ENCODE measurements at regions not wholly inside any gene's neighbourhood (a gene's known extent, or its start where the extent isn't known, plus 50 kb on each side); places are given as distances from the start of the nearest gene placed in this dataset.

DNA sequence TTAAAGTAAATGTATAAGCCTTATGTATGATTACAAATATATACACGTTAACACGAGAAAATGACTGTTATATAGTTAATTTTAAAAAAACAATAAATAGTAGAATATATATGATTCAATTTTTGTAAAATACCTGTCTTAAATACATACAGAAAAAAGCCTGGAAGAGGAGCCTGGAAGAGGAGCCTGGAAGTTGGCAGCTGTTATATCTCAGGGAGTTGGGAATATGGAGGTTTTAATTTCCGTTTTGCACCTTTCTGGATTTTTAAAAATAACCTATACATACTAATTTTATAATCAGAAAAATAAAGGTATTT is 111.6 kb downstream of the WT1 start:
- DNase-seq: no peak

DNA sequence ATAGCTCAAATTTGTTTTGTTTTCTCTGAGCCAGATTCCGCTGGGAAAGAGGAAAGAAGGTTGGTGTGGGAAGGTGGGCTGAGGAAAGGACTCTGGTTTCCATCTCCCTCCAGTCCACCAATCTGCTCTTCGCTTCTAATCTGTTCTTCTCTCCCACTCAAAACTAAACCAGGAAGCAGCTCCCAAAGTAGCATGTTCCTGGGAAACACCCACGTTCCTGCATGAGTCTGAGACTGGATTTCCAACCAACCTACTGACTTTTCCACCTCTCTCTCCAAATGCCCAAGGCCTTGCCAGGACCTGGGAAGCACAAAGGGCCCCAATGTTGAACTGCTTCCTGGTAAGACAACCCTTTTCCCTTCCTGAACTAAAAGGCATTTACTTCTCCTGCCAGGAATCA is 110.2 kb downstream of the WT1 start:
- no peak for DNase-seq

DNA sequence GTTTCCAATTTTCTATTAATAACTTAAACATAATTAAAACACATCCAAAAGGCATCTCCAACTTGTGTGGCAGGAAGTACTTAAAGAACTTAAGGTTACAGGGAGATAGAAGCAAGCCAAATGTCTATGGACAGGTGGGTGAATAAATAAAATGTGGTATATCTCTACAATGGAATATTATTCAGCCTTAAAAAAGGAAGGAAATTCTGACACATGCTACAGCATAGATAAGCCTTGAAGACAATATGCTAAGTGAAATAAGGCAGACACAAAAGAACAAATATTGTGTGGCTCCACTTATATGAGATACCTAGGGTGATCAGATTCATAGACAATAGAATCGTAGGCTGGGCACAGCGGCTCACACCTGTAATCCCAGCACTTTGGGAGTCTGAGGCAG is 109.6 kb downstream of the WT1 start:
- no peak for DNase-seq

DNA sequence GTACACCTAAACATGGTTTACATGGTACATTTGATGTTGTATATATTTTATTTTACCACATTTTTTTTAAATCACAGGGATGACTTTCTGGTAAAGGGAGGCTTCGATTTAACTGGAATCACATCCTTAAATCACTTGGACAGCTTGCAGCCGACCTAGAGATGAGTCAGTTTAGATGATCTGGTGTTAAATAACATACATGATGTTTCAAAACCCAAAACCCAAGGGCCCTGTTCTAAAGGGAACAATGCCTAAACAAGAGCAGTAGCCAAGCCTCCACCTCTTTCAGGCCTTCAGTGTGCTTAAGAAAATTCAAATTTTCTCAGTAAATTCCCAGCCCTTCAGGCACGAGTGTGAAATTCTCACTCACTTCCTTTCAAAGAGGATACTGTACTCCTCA is 108.8 kb downstream of the WT1 start:
- no peak for DNase-seq

DNA sequence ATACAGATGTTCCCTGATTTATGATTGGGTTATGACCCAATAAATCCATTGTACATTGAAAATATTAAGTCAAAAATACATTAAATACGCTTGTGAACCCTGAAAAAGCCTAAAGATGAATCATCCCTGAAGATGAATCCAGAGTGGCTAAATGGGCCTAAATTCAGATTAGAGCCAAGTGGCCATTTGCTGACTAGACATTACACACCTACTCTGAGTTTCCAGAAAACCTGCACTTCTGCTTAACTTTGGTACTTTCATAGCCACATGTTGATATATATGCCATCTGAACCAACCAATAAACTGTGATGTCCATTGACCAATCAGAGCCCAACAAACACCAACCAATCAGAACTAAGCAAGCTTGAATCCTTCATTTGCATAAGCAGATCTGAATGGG is 106.9 kb downstream of the WT1 start:
- DNase-seq: no peak

DNA sequence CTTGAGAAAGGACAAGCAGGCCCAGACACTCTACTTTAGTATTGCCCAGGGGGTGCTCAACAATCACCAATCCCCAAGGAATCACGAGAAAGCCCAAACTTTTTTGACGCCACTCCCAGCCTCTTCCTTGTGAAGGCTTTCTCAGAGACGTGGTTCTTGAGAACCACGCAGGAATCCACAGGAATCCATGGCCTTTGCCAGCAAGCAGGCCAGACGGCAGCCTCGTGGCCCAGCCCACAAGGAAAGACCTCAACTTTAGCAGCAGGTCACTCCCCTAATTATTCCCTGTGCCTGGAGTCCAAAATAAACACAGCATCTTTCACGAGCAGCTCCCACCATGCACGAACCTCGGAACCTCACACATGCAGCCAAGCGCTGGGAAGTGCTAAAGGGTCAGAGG is 104.2 kb downstream of the WT1 start:
- no peak for DNase-seq

DNA sequence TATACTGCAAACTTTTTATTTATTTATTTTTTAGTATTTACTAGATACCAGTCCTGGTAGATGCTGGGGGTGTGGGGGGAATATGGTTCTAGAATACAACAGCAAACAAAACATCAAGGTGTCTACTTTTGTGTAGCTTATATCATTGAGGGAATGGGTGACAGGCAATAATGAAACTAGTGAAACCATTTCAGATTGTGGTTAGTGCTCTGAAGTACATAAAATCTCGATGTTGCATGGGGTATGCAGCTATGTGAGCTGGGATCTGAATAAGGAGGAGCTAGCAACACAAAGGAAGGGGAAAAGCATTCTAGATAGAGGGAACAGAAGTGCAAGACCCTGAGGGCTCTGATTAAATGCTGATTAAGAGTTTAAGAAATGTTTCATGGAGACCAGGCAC is 103.5 kb downstream of the WT1 start:
- DNase-seq: no peak

DNA sequence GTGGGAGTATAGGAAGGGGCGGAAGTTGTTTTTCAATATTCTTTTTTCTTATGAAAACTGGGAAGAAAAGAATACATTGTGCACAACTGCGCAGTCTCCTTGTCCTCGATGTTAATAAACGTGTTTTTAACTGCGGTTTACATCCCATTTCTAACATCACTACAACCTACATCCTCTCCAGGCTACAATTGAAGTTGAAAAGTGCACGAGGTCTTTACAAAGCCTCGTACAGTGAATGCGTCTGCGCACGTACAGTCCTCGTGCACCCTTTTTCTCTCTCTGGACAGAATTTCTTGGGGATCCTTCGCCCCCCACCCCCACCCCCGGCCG is 102.4 kb downstream of the WT1 start:
- DNase-seq: no peak

DNA sequence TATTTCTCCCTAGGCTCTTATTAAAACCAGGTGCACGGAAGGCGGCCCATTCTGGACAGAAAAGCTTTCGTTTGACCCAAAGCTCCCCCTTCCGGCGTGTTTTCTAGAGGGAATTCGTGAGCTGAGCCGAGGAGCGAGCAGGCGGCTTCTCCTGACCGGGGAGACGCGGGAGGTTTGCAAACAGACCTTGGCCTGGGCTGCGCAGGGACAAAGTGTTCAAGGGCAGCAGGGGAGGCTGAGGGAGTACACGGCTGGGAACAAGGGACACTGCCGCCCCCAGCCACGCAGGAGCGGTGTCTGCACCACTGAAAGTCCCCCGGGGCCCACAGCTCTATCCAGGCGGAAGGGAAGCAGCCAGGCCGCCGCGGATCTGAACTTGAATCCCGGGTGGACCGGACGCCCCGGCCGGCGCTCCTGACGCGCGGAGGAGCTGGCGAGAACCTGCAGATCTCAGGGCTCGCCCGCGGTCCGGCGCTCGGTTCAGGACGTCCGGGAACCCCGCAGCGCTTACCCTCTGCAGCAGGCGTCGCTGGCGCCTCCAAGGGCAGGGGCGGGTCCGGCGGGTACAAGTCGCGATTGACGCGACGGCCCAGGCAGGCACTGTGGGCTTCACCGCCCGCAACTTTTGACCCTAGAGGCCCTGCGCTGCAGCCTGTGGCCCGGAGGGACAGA is 101.9 kb downstream of the WT1 start:
- DNase-seq: peak; percentile 10

DNA sequence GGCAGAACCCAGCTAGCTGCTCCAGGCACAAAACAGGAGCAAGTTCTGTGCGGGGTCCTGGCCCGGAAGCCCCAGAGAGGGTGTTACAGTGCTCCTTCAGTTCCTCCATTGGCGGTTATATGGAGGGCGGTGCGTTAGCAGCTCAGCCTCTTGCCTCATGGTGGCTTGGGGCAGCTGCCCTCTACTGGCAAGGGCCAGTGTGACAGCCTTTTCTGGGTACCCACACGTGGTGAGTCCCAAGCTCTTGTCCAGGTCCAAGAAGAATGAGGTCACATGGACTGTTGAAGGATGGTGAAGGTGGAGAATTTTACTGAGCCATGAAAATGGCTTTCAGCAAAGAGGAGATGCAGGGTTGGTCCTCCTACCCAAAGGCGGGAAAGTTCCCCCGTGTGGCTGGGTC is 100.5 kb downstream of the WT1 start:
- no peak for DNase-seq

All from cortex of kidney (tissue), 1 donor.